H1 (cell line): ENCODE measurements at regions not wholly inside any gene's neighbourhood (a gene's known extent, or its start where the extent isn't known, plus 50 kb on each side); places are given as distances from the start of the nearest gene placed in this dataset.
"Not testable (repeated sequence)": the region's sequence is repeated elsewhere in the genome, so short reads cannot be mapped to it uniquely, and the experiment has no call there.

Experiments
- CTCF ChIA-PET: fragments of 300-600 bp; sonication (Branson Sonifier 250); formaldehyde crosslinking; loops from one replicate; lab custom pipeline; 2021; ENCODE audit not compliant: partially characterized antibody; lab: Charles Lee
- POLR2A ChIA-PET: fragments of 300-600 bp; sonication (Branson Sonifier 250); formaldehyde crosslinking; loops from one replicate; lab custom pipeline; 2021; ENCODE audit warnings: inconsistent platforms; ENCODE audit not compliant: partially characterized antibody; lab: Charles Lee
- DNase-seq, 2 experiments: peaks; one replicate each; pipeline versions ENCODE4 v3.0.0 to v3.0.0-alpha.2; 2010 to 2022; ENCODE audit warnings: low spot score in 2 of 2, low read depth in 1 of 2, mixed read lengths in 1 of 2
- FAIRE-seq: peaks from 2 replicates; lab custom pipeline; 2011; peaks lifted over from hg19 to GRCh38; lab: Jason Lieb, UNC
- H2AFZ ChIP-seq: 2 replicates; pipeline ENCODE4 v1.8.1; 2012; ENCODE audit warnings: low read length, inconsistent platforms
- H2AK5ac ChIP-seq: 2 replicates; pipeline ENCODE4 v1.6.1; 2013; ENCODE audit warnings: low read depth, low read length
- H2BK120ac ChIP-seq: replicated peaks from 2 replicates; pipeline ENCODE3; 2013; ENCODE audit warnings: low read depth, low read length, inconsistent platforms
- H2BK12ac ChIP-seq: 2 replicates; pipeline ENCODE4 v1.6.1; 2013; ENCODE audit warnings: low read depth, low read length
- H2BK15ac ChIP-seq: 2 replicates; pipeline ENCODE4 v1.6.1; 2013; ENCODE audit warnings: low read length
- H2BK20ac ChIP-seq: 2 replicates; pipeline ENCODE4 v1.6.1; 2013; ENCODE audit warnings: low read length
- H2BK5ac ChIP-seq: 2 replicates; pipeline ENCODE4 v1.6.1; 2013; ENCODE audit warnings: low read depth, low read length
- H3K14ac ChIP-seq: 2 replicates; pipeline ENCODE4 v1.6.1; 2013; ENCODE audit warnings: inconsistent platforms; ENCODE audit not compliant: insufficient read length
- H3K18ac ChIP-seq: 2 replicates; pipeline ENCODE4 v1.6.1; 2013; ENCODE audit warnings: low read length; ENCODE audit errors: extremely low read depth
- H3K23ac ChIP-seq: 2 replicates; pipeline ENCODE4 v1.6.1; 2013; ENCODE audit warnings: inconsistent platforms; ENCODE audit not compliant: insufficient read length
- H3K23me2 ChIP-seq: 2 replicates; pipeline ENCODE4 v1.6.1; 2013; ENCODE audit warnings: low read depth, low read length
- H3K27ac ChIP-seq: 2 replicates; pipeline ENCODE4 v1.6.1; 2011; ENCODE audit warnings: low read depth, low read length, inconsistent platforms
- H3K27me3 ChIP-seq, 4 experiments: replicated peaks in 1 of 4; 1 replicate in 1 of 4; 2 replicates in 3 of 4; pipeline versions ENCODE4 v1.6.1 to v1.8.1; 2011 to 2013; ENCODE audit warnings: low read length in 3 of 4, mild to moderate bottlenecking in 3 of 4, inconsistent platforms in 2 of 4, mixed read lengths in 2 of 4, moderate library complexity in 1 of 4; ENCODE audit not compliant: control insufficient read depth in 3 of 4, insufficient read depth in 3 of 4; ENCODE audit errors: extremely low read depth in 1 of 4
- H3K36me3 ChIP-seq, 4 experiments: 2 replicates each; pipeline versions ENCODE4 v1.6.1 to v1.8.1; 2011 to 2013; ENCODE audit warnings: mild to moderate bottlenecking in 4 of 4, low read length in 3 of 4, moderate library complexity in 2 of 4, control low read depth in 1 of 4, inconsistent platforms in 1 of 4; ENCODE audit not compliant: insufficient read depth in 4 of 4, control insufficient read depth in 2 of 4
- H3K4ac ChIP-seq: replicated peaks from 2 replicates; pipeline ENCODE3; 2013; ENCODE audit warnings: low read length, low read depth, mixed read lengths, inconsistent platforms; ENCODE audit not compliant: insufficient read length
- H3K4me1 ChIP-seq, 4 experiments: replicated peaks in 1 of 4; 1 replicate in 1 of 4; 2 replicates in 3 of 4; pipeline versions ENCODE4 v1.6.1 to v1.8.1; 2011 to 2013; ENCODE audit warnings: low read length in 3 of 4, inconsistent platforms in 2 of 4, mixed read lengths in 1 of 4; ENCODE audit not compliant: insufficient read depth in 4 of 4, control insufficient read depth in 3 of 4
- H3K4me2 ChIP-seq, 2 experiments: 2 replicates each; pipeline versions ENCODE4 v1.6.1 to v1.8.1; 2011 to 2013; ENCODE audit warnings: low read depth in 2 of 2, low read length in 2 of 2, control low read depth in 1 of 2, inconsistent platforms in 1 of 2, mild to moderate bottlenecking in 1 of 2; ENCODE audit not compliant: insufficient read depth in 1 of 2
- H3K4me3 ChIP-seq, 4 experiments: fragments of 200-600, 300-600 bp in 1 of 4; sonication (generic), shearing (Covaris generic), sonication (Bioruptor Twin) in 1 of 4; 2 replicates each; pipeline versions ENCODE4 v1.5.1 to v1.8.1; 2011 to 2016; ENCODE audit warnings: low read length in 4 of 4, low read depth in 3 of 4, control low read depth in 2 of 4, inconsistent platforms in 2 of 4, mild to moderate bottlenecking in 2 of 4, mixed read lengths in 1 of 4, moderate library complexity in 1 of 4; ENCODE audit not compliant: insufficient read depth in 2 of 4; ENCODE audit errors: extremely low read depth in 1 of 4
- H3K56ac ChIP-seq: replicated peaks from 2 replicates; pipeline ENCODE3; 2013; ENCODE audit warnings: low read depth, mild to moderate bottlenecking, mixed read lengths, low read length, inconsistent platforms; ENCODE audit not compliant: insufficient read length
- H3K79me1 ChIP-seq: 2 replicates; pipeline ENCODE4 v1.6.1; 2013; ENCODE audit warnings: low read depth, low read length, control low read depth
- H3K79me2 ChIP-seq, 2 experiments: 2 replicates each; pipeline versions ENCODE4 v1.6.1 to v1.8.1; 2012 to 2013; ENCODE audit warnings: low read length in 2 of 2, mild to moderate bottlenecking in 2 of 2, inconsistent platforms in 1 of 2; ENCODE audit not compliant: insufficient read depth in 2 of 2, control insufficient read depth in 1 of 2
- H3K9ac ChIP-seq, 4 experiments: replicated peaks in 1 of 4; 1 replicate in 1 of 4; 2 replicates in 3 of 4; pipeline versions ENCODE4 v1.6.1 to v1.8.1; 2011 to 2013; ENCODE audit warnings: low read depth in 3 of 4, low read length in 3 of 4, control low read depth in 2 of 4, mild to moderate bottlenecking in 2 of 4, moderate library complexity in 2 of 4, inconsistent platforms in 1 of 4; ENCODE audit errors: extremely low read depth in 1 of 4
- H3K9me3 ChIP-seq, 2 experiments: 2 replicates each; pipeline versions ENCODE4 v1.6.1 to v1.8.1; 2012 to 2013; ENCODE audit warnings: mild to moderate bottlenecking in 2 of 2, moderate library complexity in 2 of 2, control low read depth in 1 of 2, inconsistent platforms in 1 of 2, low read depth in 1 of 2, low read length in 1 of 2, mixed read lengths in 1 of 2; ENCODE audit not compliant: insufficient read depth in 2 of 2
- H4K20me1 ChIP-seq, 2 experiments: replicated peaks in 1 of 2; 2 replicates each; pipeline versions ENCODE3 to v1.8.1; 2011 to 2013; ENCODE audit warnings: inconsistent platforms in 2 of 2, low read length in 2 of 2, mild to moderate bottlenecking in 1 of 2; ENCODE audit not compliant: insufficient read depth in 2 of 2, control insufficient read depth in 1 of 2
- H4K5ac ChIP-seq: 2 replicates; pipeline ENCODE4 v1.6.1; 2013; ENCODE audit warnings: low read length, low read depth, mixed read lengths, inconsistent platforms; ENCODE audit not compliant: insufficient read length
- H4K8ac ChIP-seq: 2 replicates; pipeline ENCODE4 v1.8.0; 2013; ENCODE audit warnings: mild to moderate bottlenecking, moderate library complexity, low read length, inconsistent platforms; ENCODE audit not compliant: insufficient read depth; ENCODE audit errors: extremely low read depth
- H4K91ac ChIP-seq: replicated peaks from 2 replicates; pipeline ENCODE3; 2013; ENCODE audit warnings: low read length, mixed read lengths, inconsistent platforms; ENCODE audit not compliant: insufficient read length
- WGBS, 2 experiments: shearing (Covaris generic) in 1 of 2; methylation state at CpG; one replicate each; pipeline versions ENCODE4 v1.1.6 to v1.1.7; 2013 to 2015; ENCODE audit warnings: low lambda C conversion rate in 2 of 2, mixed read lengths in 2 of 2, inconsistent platforms in 1 of 2, low coverage in 1 of 2, missing lambda C conversion rate in 1 of 2; ENCODE audit not compliant: insufficient replicate concordance in 2 of 2, insufficient coverage in 1 of 2, insufficient read length in 1 of 2; ENCODE audit errors: extremely low coverage in 1 of 2, missing lambda C conversion rate in 1 of 2; 5-methylcytosine and 5-hydroxymethylcytosine counted together

DNA sequence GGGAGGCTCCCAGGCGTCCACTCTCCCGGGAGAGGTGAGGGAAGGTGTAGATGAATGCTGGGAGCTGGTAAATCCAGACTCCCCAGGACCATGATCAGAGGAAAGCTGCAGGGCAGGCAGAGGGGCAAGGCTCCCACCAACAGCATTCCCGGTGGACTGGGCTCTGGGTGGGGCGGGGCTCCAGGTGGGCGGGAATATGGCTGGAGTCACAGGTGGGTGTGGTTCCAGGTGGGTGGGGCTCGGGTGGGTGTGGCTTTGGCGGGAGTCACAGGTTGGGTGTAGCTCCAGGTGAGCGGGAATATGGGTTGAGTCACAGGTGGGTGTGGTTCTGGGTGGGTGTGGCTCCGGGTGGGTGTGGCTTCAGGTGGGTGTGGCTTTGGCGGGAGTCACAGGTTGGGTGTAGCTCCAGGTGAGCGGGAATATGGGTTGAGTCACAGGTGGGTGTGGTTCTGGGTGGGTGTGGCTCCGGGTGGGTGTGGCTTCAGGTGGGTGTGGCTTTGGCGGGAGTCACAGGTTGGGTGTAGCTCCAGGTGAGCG, 117.7 kb downstream of the FAM53A start:
- Histone ChIP-seq H3K4me1 (peaks cover 0 to 20% (median 13%) of the 10 kb centered on the region in 4 experiments; a peak in 6 of 7 replicates), H2BK12ac (peak overlapping the region; percentile 60; the same call in 1 of the 2 replicates), H2AFZ (peak overlapping the region; percentile 67; the same call in 1 of the 2 replicates), H3K4me2 (peak overlapping the region; percentile 29 to 33; a peak in 2 of 4 replicates)
- H3K23me2 ChIP-seq, H3K27ac ChIP-seq, H3K36me3 ChIP-seq, H3K9ac ChIP-seq, H3K23ac ChIP-seq, H2BK120ac ChIP-seq, H2BK15ac ChIP-seq, H4K91ac ChIP-seq, H3K27me3 ChIP-seq, H3K56ac ChIP-seq, H3K79me2 ChIP-seq, H4K20me1 ChIP-seq, H3K79me1 ChIP-seq, POLR2A ChIA-PET, H3K4ac ChIP-seq, H2BK20ac ChIP-seq, H2BK5ac ChIP-seq, H2AK5ac ChIP-seq, H3K9me3 ChIP-seq, H4K5ac ChIP-seq, H4K8ac ChIP-seq, H3K14ac ChIP-seq, H3K4me3 ChIP-seq, H3K18ac ChIP-seq: not testable (repeated sequence)
- 32% methylated on average over 3 of the region's 14 CpGs; no CpG with 5 or more reads in 1 of the 2 experiments for WGBS, 2 experiments
- CTCF ChIA-PET = interaction anchor here (0.7 to 2.3 kb wide), 3 partner anchors 14 to 31 kb away, joined by 3 to 16 read pairs (median 3); no protein-coding TSS in a partner anchor
- DNase-seq (peak in 1 of 2 experiments; percentile 68), FAIRE-seq (peak; percentile 93)
